Esophagus squamous epithelium (tissue), 4 donors: ENCODE measurements at regions not wholly inside any gene's neighbourhood (a gene's known extent, or its start where the extent isn't known, plus 50 kb on each side); places are given as distances from the start of the nearest gene placed in this dataset.

Experiments
- CTCF ChIP-seq, 6 experiments: fragments of 450-650 bp in 4 of 6; fragments of 200-600 bp in 2 of 6; sonication (generic) in 2 of 6; IDR thresholded peaks; one replicate each; pipeline ENCODE4 v1.5.1; 2016 to 2019; ENCODE audit warnings: antibody characterized with exemption in 6 of 6, mild to moderate bottlenecking in 4 of 6, moderate library complexity in 4 of 6
- POLR2A ChIP-seq, 4 donors: fragments of 450-650 bp; IDR thresholded peaks; one replicate each; pipeline ENCODE4 v1.6.1; 2017; ENCODE audit warnings: antibody characterized with exemption in 4 of 4, mild to moderate bottlenecking in 4 of 4, moderate library complexity in 3 of 4

- TF ChIP-seq POLR2A (IDR thresholded peaks at IDR 0.05) (no peak), CTCF (IDR thresholded peaks at IDR 0.05) (no peak)
Measured at GRCh38 chr9:17009071-17009470, 125.8 kb upstream of the CNTLN start.
